GM21619 (cell line): ENCODE measurements at regions not wholly inside any gene's neighbourhood (a gene's known extent, or its start where the extent isn't known, plus 50 kb on each side); places are given as distances from the start of the nearest gene placed in this dataset.

Experiments used
- ATAC-seq: cut with Tn5 transposase; IDR thresholded peaks from one replicate; pipeline ENCODE4 v1.9.1; 2021; ENCODE audit not compliant: unreplicated experiment

DNA sequence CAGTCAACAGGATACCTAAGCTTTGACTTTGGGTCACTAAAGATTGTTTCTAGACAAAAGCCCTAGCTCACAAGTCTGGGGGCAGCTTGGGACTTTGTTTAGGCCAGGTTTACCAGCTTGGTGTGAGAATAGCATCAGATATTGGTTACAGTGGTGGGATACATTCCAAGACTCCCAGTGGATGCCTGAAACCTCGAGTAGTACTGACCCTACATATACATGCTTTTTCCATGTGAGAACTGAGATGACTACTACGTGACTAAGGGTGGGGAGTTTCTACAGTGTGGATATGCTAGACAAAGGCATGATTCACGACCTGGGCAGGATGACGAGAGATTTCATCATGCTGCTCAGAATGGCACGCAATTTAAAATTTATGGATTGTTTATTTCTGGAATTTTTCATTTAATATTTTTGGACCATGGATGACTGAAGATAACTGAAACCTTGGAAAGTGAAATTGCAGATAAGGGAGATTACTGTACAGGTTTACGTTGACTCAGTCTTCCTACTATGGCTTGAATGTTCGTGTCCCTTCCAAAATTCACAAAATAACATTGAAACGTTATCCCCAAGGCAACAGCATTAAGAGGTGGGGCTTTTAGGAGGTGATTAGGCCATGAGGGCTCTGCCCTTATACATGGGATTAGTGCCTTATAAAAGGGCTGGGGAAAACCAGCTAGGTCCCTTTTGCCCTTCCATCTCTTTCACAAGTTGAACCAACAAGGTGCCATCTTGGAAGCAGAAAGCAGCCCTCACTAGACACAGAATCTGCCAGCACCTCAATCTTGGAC lies 50.2 kb upstream of the CTAGE1 start:
- no peak for ATAC-seq

GRCh38 chr18:22468554-22468891 lies 50.8 kb upstream of the CTAGE1 start:
- ATAC-seq: no peak

DNA sequence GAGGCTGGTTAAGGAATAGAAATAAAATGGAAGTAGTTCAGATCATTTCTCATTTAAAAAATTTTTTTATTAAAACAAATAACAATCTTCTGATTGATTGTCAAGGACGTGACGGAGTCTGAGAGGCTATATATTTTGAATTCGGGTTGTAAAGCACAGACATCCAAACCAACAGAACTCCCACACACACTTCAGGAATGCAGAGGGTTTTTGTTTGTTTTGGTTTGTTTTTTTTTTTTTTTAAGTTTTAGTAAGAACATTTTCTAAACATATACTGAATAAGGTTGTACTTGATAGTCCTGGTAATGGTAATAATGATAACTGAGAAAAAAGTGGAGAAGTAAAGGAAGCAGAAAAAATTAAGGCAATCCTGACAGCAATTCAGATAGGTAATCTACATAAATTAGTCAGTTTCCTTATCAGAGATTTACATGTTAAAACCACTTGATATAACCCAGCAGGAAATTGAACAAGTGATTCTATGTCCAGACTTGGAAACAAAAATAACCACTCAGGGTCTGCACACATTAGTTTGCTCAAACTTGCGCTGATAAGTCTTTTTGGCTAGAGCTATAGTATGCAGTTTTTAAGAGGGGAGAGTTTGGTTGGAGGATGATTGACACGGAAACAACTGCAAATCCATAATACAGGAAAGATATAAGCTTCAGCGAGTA lies 51.5 kb upstream of the CTAGE1 start:
- no peak for ATAC-seq

GRCh38 chr18:22469926-22470247 lies 52.2 kb upstream of the CTAGE1 start:
- no peak for ATAC-seq

DNA sequence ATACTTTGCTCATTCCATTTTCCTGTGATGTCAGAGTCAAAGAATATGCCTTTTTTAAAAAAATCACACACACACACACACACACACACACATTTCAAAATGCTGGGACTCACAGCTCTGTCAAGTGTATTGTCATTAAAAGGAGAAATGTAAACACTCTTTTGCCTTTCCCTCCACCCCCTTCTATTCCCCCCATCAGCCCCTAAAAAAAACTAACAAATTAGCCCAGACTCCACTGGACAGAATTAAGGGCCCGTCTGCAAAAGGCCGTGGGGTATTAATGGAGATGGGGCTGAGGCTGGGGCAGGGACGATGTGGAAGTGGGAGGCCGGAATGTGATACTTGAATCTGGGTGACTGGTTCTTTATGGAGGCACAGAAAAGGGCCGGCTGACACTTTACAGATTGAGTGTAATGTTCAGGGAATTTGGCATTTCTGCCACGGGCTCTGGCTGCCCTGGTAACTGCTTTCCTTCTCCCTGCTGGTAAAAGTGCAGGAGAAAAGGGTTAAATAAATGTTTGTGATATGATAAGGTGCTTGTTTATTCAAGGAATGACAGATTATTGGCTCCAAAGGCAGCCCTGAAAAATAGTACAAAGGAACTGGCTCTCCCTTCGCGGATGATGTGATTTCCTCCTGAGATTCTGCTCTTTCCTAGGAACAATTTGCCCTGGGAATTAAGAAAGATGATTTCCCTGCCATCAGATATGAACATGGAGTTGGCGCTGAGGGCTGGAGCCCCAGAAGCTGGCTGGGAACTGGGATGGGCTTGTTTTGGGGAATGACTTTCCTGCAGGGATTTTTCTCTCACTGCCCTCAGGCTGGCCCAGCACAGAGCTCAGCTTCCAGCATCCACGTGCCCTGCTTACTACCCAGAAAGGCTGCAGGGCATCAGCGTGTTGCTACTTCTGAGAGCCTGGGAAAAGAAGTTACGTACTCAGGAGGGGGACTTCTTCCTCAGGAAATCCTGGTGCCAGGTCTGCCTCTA lies 52.8 kb upstream of the CTAGE1 start:
- ATAC-seq: no peak

GRCh38 chr18:22471546-22472131 lies 53.9 kb upstream of the CTAGE1 start:
- ATAC-seq: no peak

GRCh38 chr18:22473366-22473765 lies 55.7 kb upstream of the CTAGE1 start:
- no peak for ATAC-seq

DNA sequence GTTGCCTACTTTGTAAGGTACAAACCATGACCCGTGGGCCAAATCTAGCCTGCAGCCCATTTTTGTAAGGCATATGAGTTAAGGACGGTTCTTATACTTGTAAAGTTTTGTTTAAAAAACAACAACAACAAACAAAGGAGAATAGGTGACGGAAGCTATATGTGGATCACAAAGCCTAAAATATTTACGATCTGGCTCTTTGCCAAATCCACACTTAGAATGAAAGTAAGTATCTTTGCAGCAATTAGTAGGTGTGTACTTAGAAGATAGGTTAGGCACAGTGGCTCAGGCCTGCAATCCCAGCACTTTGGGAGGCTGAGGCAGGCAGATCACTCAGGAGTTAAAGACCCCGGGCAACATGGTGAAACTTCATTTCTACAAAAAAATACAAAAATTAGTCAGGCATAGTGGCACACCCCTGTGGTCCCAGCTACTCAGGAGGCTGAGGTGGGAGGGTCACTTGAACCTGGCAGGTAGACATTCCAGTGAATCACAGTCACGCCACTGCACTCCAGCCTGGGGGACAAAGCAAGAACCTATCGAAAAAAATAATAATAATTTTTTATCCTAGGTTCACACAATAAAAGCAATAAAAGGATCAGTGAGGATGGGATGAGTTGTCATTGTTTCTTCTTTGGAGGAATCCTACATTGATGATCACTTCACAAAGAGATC lies 57.8 kb upstream of the CTAGE1 start:
- ATAC-seq: no peak

GRCh38 chr18:22477222-22477621 lies 59.5 kb upstream of the CTAGE1 start:
- ATAC-seq: no peak

- ATAC-seq: no peak
These were observed 65.2 kb upstream of the CTAGE1 start for GRCh38 chr18:22482948-22483347.

DNA sequence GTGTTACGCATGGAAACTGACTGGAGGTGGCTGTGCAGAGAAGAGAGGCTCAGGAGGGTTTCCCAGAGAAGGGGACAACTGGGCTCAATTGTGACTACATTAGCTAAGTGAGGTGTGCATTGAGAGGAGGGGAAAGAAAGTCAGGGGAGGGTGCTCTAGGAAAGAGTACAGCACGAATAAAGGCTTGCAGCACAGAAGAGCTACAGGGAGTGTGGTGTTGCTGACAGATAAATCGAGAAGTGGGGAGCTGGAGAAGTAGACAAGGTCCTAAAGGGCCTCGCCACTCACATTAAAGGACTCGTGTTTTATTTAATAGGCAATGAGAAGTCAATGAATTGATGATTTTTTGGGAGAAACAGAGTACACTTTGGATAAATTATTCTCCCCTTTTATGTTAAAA lies 65.7 kb upstream of the CTAGE1 start:
- ATAC-seq: no peak

DNA sequence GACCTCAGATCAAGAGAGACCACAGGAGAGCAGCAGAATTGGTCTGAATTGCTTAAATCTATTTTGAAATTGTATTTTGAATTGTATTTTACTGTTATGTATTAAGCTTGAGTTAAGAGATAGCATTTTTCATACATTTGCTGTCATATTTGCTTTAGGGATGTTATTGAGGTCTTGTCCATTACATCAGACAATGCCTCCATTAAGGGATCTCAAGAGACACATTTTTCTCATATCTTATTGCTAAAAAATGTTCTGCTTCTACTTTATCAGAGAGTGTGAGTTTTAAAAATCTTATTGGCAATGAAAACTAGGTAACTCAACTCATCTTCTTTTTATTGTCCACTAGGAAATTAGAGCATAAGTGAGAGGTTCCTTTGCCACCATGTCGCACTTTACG lies 66.8 kb upstream of the CTAGE1 start:
- no peak for ATAC-seq

- no peak for ATAC-seq
These were observed 68.1 kb upstream of the CTAGE1 start for GRCh38 chr18:22485808-22486244.

- no peak for ATAC-seq
These were observed 69.0 kb upstream of the CTAGE1 start for GRCh38 chr18:22486667-22487066.

GRCh38 chr18:22488554-22488953 lies 70.8 kb upstream of the CTAGE1 start:
- ATAC-seq: no peak

DNA sequence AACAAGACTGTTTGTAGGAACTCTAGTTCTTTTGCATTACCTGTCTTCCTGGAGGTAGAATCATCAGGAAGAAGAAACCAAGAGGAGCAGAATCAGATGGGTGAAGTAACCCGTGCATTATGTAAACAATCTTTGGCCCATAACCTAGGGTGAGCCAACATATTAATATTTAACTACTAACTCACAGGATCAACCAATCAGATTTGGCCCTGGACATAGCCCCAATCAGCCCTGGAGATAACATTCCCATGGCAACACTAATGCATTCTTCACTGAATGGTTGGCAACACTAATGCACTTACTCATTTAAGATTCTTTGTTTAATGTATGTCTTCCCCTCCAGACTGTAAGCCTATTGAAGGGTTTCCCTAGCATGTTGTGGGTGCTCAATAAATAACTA lies 72.0 kb upstream of the CTAGE1 start:
- no peak for ATAC-seq

DNA sequence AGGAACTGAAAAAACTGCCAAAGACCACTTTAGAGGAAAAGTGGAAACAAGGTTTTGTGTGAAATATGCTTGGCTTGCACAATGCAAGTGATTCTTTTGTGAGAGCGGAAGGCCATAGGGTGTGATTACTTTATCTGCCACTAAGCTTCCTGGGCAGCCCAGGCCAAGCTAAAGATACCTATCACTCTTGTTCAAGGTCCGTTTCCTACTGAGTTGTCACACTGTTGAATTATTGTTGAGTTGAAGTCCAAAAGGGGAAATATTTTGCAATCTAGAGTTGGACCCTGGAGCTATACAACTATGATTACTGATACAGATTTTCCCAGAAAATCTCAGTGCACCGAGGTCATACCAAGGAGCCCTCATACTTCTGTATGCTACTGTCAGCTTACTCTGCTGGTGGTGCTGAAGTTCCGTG lies 72.7 kb upstream of the CTAGE1 start:
- no peak for ATAC-seq

- no peak for ATAC-seq
These were observed 75.5 kb upstream of the CTAGE1 start for GRCh38 chr18:22493255-22493654.

DNA sequence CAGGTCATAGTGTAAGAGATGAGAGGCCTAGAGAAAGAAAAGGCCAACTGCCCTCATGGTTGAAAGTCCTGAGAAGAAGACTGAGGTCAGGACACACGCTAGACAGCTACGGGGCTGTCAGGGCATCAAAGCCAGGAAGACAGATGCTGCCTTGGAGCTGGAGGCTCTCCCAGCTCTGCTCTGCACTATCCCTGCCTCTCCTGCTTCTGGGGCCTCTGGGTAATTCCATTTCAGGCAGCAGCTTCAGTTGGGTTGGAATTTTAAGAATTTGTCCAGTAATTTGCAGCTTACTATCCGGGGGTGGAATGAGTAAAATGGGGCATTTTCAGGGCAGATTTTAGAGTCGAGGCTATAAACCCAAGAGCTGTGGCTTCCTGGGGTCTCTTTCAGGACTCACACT lies 76.2 kb upstream of the CTAGE1 start:
- no peak for ATAC-seq

DNA sequence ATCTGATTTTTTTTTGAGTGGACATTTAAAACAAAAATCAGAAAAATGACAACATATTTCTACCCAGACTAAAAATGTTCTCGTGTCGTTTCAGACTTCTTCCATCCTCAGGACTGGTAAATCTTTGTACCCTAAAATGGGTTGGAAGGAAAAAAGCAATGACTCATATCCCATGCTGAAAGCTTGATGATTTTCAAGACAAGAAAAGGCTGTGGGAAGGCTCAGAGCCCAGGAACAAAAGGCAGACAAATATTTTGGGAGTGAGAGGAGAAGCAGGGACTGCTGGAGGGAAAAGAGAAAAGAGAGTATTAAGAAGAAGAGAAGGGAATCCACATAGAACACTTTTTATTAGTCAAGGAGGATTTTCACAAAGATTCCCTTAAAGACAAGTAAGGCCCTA lies 77.1 kb upstream of the CTAGE1 start:
- no peak for ATAC-seq

DNA sequence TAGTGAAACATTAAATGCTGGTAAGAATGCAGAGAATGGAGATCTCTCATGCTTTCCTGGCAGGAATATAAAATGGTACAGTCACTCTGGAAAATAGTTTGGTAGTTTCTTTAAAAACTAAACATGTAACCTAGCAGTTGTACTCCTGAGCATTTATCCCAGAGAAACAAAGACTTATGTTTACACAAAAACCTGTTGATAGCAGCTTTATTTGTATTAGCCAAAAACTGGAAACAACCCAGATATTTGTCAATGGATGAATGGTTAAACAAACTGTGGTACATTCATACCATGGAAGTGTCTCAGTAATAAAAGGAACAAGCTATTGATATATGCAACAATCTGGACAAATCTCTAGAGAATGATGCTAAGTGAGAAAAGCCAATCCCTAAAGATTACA lies 81.7 kb upstream of the CTAGE1 start:
- ATAC-seq: no peak
